ENCODE measurements at regions not wholly inside any gene's neighbourhood (a gene's known extent, or its start where the extent isn't known, plus 50 kb on each side); places are given as distances from the start of the nearest gene placed in this dataset.
"Not testable (repeated sequence)": the region's sequence is repeated elsewhere in the genome, so short reads cannot be mapped to it uniquely, and the experiment has no call there.

- DNase-seq (ENCODE audit: low spot score), result no peak
Observed at GRCh38 chr2:35337922-35338321, 1017.7 kb upstream of the CRIM1 start.

DNA sequence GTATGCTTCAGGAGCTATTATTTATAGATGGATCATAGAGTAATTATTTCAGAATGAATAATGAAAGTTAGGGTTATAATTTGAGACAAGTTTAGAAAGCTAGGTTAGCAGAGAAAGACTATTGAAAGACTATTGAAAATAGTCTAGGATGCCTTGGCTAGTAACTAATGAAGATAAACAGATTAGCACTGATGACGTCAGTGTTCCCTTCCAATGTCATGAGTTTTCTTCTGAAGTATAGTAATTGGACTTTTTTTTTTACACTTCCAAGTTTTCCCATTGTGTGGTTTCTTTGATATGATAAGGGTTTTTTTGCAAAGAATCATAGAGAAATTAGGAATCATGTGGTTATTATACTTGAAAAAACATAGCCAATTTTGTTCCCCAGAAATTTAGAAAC lies 1041.5 kb upstream of the CRIM1 start:
- DNase-seq (ENCODE audit: low spot score), result no peak

- no peak for DNase-seq (ENCODE audit: low spot score)
Observed at GRCh38 chr2:35301369-35301768, 1054.2 kb upstream of the CRIM1 start.

DNA sequence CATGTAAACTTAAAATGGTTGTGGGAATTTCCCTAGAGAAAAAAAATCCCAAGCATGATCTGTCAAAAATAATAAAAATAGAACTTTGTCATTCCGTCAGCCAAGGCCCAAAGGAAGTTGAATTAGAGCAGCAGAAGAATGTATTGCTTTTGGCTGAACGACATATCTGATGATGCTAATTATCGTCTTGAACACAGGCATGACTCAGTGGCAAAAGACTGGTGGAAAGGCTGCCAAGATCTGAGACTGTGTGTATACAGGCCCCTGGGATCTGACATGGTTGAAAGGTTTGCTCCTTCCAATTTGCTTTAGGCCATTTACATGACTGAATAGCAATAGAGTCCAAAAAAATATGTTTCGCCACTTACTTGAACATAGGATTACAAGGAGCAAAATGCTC lies 1057.1 kb upstream of the CRIM1 start:
- no peak for DNase-seq (ENCODE audit: low spot score)

- no peak for DNase-seq (ENCODE audit: low spot score)
Observed at GRCh38 chr2:35297403-35297802, 1058.2 kb upstream of the CRIM1 start.

DNA sequence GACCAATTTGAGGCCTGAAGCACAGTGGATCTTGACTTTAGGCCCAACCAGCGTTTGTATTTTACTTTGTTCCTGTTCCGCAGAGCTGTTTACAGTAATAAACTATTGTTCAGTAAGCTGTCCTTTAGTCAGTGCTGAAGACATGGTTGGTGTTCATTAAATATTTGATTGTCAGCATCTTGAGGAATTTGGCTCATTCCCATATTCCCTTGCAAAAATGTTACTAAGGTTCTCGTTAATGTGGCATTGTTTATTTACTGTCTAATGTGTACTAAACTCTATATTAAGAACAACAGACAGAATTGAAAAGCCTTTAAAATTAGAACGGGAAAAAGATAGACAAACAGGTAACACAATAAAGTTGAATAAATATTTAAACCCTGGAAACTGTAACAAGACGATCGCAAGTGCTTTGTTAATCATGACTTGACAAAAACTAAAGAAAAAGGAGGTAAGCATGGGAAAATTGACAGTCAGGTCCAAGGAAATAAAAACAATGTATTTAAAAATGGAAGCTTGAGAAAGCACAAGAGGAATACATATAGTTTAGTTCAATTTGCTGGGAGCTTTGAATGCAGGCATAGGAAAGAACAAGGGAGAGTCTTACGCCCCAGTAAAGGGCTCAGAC lies 1060.8 kb upstream of the CRIM1 start:
- no peak for DNase-seq (ENCODE audit: low spot score)

GRCh38 chr2:35293261-35293660 lies 1062.3 kb upstream of the CRIM1 start:
- DNase-seq (ENCODE audit: low spot score), result no peak

GRCh38 chr2:35292199-35292598 lies 1063.4 kb upstream of the CRIM1 start:
- DNase-seq (ENCODE audit: low spot score), result no peak

- DNase-seq (ENCODE audit: low spot score), result no peak
Observed at GRCh38 chr2:35281702-35282101, 1073.9 kb upstream of the CRIM1 start.

GRCh38 chr2:35255826-35256225 lies 1099.8 kb upstream of the CRIM1 start:
- DNase-seq (ENCODE audit: low spot score), result no peak

GRCh38 chr2:35251156-35251555 lies 1104.4 kb upstream of the CRIM1 start:
- no peak for DNase-seq (ENCODE audit: low spot score)

DNA sequence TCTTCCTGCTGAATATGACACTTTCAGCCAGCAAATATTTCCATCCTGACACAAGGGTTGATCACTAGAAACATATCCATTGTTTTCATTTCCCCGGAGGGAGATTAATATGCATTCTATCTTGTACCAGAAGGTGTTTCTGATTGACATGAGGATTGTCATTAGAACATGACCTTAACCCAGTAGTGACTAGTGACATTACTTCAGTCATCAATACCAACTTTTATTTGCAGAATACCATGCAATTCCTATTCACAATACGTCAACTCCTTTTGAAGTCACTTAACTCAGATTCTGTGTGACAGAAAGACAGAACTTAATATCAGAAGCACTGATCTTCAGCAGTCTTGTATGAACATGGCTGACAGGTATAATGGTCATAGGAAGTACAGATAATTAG lies 1108.9 kb upstream of the CRIM1 start:
- no peak for DNase-seq (ENCODE audit: low spot score)

- no peak for DNase-seq (ENCODE audit: low spot score)
Observed at GRCh38 chr2:35228584-35228983, 1127.0 kb upstream of the CRIM1 start.

GRCh38 chr2:35220461-35220860 lies 1135.1 kb upstream of the CRIM1 start:
- DNase-seq (ENCODE audit: low spot score), result no peak

DNA sequence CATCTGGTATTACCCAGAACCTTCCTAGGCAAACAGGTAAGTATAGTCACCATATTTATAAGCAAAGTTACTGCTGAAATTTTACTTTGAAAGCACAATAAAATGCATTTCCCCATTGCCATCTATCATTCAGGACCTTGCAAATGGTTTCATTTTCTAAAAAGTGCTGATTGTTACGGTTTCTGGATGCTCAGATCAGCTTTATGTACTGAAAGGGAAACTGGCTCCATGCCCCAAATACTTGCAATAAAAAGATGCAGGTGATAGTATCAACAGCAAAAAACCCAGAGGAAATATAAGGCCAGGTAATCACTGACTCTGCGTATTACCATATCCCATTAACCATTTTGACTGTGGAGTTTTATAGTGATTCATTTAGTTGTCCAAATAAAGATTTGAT lies 1150.7 kb upstream of the CRIM1 start:
- no peak for DNase-seq (ENCODE audit: low spot score)

- DNase-seq (ENCODE audit: low spot score), result no peak
Observed at GRCh38 chr2:35204323-35204722, 1151.3 kb upstream of the CRIM1 start.

GRCh38 chr2:35199298-35199697 lies 1156.3 kb upstream of the CRIM1 start:
- no peak for DNase-seq (ENCODE audit: low spot score)

GRCh38 chr2:35185861-35186412 lies 1169.6 kb upstream of the CRIM1 start:
- no peak for DNase-seq (ENCODE audit: low spot score)

- no peak for DNase-seq (ENCODE audit: low spot score)
Observed at GRCh38 chr2:35184471-35184870, 1171.1 kb upstream of the CRIM1 start.

GRCh38 chr2:35176726-35177125 lies 1178.9 kb upstream of the CRIM1 start:
- DNase-seq (ENCODE audit: low spot score), result not testable (repeated sequence)

DNA sequence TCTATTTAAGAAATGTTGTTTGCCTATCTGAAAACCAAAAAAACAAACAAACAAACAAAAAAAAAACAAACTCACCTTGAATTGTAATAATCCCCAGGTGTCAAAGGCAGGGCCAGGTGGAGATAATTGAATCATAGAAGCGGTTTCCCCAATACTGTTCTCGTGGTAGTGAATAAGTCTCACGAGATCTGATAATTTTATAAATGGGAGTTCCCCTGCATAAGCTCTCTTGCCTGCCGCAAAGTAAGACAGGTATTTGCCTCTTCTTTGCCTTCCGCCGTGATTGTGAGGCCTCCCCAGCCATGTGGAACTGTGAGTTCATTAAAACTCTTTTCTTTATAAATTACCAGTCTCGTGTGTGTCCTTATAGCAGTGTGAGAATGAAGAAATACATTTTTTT lies 1180.7 kb upstream of the CRIM1 start:
- no peak for DNase-seq (ENCODE audit: low spot score)

DNA sequence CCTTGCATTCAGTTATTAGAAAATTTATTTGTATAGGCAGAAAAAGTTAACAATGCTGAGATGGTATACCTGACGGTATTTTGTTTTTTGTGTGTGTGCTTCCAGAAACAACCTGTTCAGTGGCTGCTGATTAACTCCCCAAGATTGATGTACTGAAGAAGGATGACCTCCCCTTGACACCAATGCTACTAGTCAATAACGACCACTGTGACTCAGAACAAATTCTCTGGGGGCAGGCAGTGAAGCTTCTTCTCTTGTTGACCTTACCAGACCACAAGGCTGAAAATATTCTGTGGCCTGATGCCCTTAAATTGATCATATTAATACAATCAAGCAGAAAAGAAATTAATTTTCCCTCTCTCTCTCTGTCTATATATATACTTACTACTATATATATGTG lies 1182.9 kb upstream of the CRIM1 start:
- no peak for DNase-seq (ENCODE audit: low spot score)

- no peak for DNase-seq (ENCODE audit: low spot score)
Observed at GRCh38 chr2:35168351-35168750, 1187.2 kb upstream of the CRIM1 start.

- DNase-seq (ENCODE audit: low spot score), result no peak
Observed at GRCh38 chr2:35163948-35164347, 1191.6 kb upstream of the CRIM1 start.
